ENCODE measurements at regions not wholly inside any gene's neighbourhood (a gene's known extent, or its start where the extent isn't known, plus 50 kb on each side); places are given as distances from the start of the nearest gene placed in this dataset.
"Not testable (repeated sequence)": the region's sequence is repeated elsewhere in the genome, so short reads cannot be mapped to it uniquely, and the experiment has no call there.

DNA sequence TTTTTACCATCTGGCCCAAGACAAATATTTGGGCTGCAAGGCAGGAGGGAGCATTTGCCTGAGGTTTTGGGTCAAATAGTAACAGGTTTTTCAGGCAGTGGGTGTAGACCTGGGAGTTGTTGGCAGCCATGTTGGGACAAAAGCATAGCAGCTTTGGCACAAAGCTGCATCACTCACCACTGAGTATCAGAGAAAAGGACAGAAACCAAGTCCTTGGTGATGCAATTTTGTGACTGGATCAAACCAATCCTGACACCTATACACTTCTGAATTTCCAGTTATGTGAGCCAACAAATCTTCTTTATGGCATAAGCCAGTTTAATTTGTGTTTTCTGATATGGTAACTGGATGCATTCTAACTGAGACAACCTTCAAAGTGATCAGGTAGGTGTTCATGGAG is 144.8 kb upstream of the KRR1 start:
- no peaks in the 10 kb centered on the region for H3K36me3 Mint-ChIP-seq
- peaks cover 0 to 18% of the 10 kb centered on the region in 2 donors for H3K4me1 Mint-ChIP-seq
- H3K27ac Mint-ChIP-seq = no peak overlapping the region
- no peak overlapping the region for H3K4me3 Mint-ChIP-seq
- DNase-seq = no peak
- peaks cover 0 to 2% (median 0%) of the 10 kb centered on the region in 3 donors for H3K27me3 Mint-ChIP-seq (ENCODE audit: low read depth in 3 of 3)
- H3K9me3 Mint-ChIP-seq = no peaks in the 10 kb centered on the region

DNA sequence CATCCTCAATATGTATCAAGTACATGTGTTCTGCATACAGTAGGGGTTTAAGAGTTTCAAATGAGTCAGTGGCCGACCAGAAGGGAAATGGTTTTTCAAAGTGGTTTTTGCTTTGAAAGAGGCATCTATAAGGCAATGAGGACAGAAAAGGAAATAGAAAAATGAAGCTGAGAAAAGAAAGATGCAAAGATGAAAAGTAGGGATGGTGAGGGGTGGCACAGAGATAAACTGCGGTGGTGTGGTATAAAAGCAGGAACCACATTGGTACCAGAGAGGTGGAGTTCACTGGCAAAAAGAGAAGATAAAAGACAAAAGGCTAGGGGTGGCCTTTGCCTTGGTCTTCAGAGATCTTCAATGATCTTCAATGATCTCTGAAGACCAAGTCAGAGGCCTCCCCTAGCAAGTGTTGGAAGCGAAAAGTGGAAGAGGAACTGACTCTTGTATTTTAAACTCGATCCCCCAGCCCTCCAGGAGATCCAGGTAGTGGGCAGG is 144.0 kb upstream of the KRR1 start:
- Mint-ChIP-seq H3K27me3 (ENCODE audit: low read depth in 3 of 3) (peaks cover 0 to 2% (median 0%) of the 10 kb centered on the region in 3 donors), H3K27ac (peak overlapping the region in 5 of 6 donors; percentile 0 to 74 (median 7)), H3K4me3 (no peak overlapping the region), H3K4me1 (peaks cover 0 to 18% of the 10 kb centered on the region in 2 donors), H3K36me3 (no peaks in the 10 kb centered on the region), H3K9me3 (no peaks in the 10 kb centered on the region)
- no peak for DNase-seq

DNA sequence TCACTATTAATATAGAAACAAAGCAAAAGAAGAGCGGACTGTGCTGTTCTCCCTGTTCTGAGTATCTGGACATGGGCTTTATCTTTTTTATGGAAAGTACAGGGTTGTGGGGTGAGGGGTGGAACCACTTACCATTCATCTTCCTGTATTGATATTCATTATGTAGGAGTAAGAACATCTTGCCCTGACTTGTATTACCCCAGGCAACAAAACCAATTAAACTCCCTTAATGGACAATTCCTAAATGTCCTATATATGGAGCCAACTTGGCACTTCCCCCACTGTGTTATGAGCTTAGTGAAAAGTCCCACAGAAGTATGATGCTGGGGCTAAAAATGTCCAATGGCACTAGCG is 139.9 kb upstream of the KRR1 start:
- H3K9me3 Mint-ChIP-seq = no peaks in the 10 kb centered on the region
- peaks cover 0 to 2% (median 2%) of the 10 kb centered on the region in 3 donors for H3K27me3 Mint-ChIP-seq (ENCODE audit: low read depth in 3 of 3)
- no peak for DNase-seq
- H3K36me3 Mint-ChIP-seq = no peaks in the 10 kb centered on the region
- H3K4me3 Mint-ChIP-seq = no peak overlapping the region
- peaks cover 0 to 18% of the 10 kb centered on the region in 2 donors for H3K4me1 Mint-ChIP-seq
- no peak overlapping the region for H3K27ac Mint-ChIP-seq

DNA sequence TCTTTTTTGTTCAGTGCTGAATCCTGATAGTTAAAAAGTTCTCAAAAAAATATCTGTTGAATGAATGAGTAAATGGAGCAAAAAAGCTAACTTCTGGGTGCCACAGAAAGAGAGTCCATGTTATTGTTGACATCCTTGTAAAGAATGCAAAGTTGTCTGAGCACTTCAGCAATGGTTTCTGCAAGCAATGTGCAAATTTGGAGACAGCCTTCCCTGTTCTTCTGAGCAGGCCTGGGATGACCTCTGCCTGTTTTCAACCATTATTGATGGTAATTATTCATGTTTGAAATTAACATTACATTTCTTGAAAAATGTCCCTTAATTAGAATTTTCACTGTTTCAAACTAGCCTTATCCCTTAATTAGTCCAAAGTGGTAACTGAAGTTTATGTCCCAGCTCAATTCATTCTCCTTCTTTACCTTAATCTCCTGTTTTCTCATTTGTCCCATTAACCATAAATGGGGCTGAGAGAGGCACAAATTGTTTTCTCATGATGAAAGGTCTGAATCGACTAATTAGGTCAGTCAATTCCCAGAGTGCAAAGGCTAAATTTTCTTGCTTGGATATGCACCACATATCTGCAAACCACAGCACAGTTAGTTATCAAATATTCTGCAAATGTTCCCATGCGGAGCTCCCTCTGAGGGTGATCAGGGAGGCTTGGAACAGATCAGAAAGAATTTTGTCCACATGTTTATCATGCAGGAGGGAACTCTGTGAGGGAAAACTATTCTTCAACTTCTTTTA is 139.4 kb upstream of the KRR1 start:
- H3K36me3 Mint-ChIP-seq = no peaks in the 10 kb centered on the region

DNA sequence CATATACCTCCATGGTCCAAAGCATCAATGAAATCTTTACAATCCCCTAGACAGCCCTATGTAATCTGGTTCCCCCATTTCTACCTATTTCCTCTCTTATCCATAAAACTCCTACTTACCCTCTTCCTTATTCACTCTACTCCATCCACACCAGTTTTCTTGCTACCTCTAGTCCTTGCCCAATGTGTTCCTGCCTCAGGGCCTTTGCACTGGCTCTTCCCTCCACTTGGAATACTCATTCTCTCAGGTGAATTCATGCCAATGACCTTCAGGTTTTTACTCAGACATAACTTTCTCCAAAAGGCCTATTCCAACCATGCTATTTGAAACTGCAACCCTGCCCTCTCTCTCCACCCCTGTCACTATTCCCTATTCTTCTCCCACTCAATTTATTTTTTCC is 138.7 kb upstream of the KRR1 start:
- H3K9me3 Mint-ChIP-seq = no peaks in the 10 kb centered on the region
- H3K36me3 Mint-ChIP-seq = no peaks in the 10 kb centered on the region
- H3K27me3 Mint-ChIP-seq (ENCODE audit: low read depth in 3 of 3) = peaks cover 0 to 2% (median 2%) of the 10 kb centered on the region in 3 donors
- H3K4me1 Mint-ChIP-seq = peaks cover 0 to 10% of the 10 kb centered on the region in 2 donors
- H3K27ac Mint-ChIP-seq = no peak overlapping the region
- DNase-seq = no peak
- no peak overlapping the region for H3K4me3 Mint-ChIP-seq

More for the DNA sequence above, 139.4 kb upstream of the KRR1 start:
- Mint-ChIP-seq H3K4me3 (no peak overlapping the region), H3K4me1 (peaks cover 0 to 17% of the 10 kb centered on the region in 2 donors), H3K27ac (no peak overlapping the region), H3K9me3 (no peaks in the 10 kb centered on the region), H3K27me3 (ENCODE audit: low read depth in 3 of 3) (peaks cover 0 to 2% (median 2%) of the 10 kb centered on the region in 3 donors)
- DNase-seq = no peak

DNA sequence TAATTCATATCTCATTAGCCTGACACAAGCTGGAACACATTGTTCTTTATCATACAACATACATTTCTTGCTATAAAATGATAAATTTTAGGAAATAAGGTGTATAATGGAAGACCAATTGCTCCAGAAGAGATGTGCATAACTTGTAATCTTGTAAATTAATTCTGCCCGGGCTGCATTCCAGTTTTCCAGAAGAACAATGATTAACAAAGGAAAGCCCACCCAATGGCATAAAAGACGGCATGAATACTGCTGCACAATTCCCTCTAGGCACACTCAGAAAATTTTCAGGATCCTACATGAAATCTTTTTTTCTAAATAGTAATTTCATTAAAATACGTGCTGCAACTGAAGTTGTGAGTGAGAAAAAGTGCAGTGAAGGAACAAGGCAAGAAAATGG is 137.4 kb upstream of the KRR1 start:
- Mint-ChIP-seq H3K4me1 (no peaks in the 10 kb centered on the region), H3K27me3 (ENCODE audit: low read depth in 3 of 3) (peaks cover 0 to 2% (median 2%) of the 10 kb centered on the region in 3 donors), H3K27ac (no peak overlapping the region), H3K36me3 (no peaks in the 10 kb centered on the region), H3K9me3 (no peaks in the 10 kb centered on the region), H3K4me3 (no peak overlapping the region)
- DNase-seq = no peak

DNA sequence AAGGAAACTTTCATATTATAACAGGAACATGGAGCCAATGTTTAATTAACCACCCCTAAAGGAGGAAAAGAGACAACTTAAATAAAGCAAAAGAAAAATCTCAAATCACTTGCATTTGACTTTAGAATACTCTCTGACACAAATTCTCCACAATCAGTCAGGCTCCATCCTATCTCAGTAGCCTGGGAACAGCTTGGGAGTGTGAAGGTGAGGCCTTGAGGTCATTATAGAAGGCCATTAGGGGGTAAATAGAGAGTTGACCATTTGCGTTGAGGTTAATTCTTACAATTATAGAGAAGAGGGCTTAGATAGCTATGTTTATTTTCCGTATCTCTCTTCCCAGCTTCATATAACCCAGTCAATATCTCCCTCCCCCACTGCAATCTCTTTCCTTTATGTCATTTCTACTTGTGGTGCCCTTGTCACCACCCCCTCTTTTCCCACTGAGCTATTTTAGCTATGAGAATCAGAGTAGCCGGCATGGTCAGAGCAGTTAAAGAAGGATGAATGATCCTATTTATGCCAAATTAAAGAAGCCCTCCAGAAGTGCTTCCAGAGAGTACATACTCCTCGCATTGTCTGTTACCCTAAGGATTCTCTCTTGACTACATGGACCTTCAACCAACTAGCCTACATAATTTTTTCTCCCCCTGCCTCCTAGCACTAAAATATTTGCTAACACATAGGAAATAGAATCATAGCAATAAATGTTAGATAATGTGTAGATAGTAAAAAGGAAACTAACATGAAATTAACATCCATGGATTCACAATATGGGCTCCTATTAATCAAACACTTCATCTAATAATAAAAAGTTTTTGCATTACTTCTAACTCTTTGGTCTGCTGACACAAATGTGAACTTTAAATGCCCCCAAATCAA is 135.2 kb upstream of the KRR1 start:
- peaks cover 0 to 2% (median 0%) of the 10 kb centered on the region in 3 donors for H3K27me3 Mint-ChIP-seq (ENCODE audit: low read depth in 3 of 3)
- H3K9me3 Mint-ChIP-seq = no peaks in the 10 kb centered on the region
- no peaks in the 10 kb centered on the region for H3K36me3 Mint-ChIP-seq
- no peak overlapping the region for H3K4me3 Mint-ChIP-seq
- peaks cover under 1 to 2% of the 10 kb centered on the region in 2 donors for H3K4me1 Mint-ChIP-seq
- DNase-seq = no peak
- no peak overlapping the region for H3K27ac Mint-ChIP-seq

DNA sequence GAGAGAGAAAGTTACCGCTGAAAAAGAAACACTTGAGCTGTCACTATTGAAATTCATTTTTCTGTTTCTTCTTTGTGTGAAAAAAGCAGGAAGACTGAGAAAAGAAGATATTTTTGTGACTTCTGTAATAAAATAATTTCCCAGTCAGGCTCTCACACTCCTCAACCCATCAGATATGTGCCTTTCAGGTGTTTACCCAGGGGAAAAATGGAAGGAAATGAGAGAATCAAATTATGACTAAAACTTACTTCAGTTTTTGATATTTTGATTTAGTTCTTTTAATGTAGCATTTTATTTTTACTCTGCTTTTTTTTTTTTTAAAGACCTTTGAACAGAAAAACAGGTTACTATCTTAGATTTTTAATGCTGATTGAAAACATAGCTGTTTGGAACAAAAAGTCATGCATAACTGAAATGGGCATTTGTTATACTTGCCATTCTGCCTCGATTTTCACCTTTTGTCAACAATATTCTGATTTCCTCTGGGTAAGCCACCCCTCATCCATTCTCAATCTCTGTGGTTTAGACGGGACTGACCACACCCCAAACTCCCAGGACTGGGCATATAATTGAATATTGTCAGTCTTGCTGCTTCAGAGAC is 133.2 kb upstream of the KRR1 start:
- Mint-ChIP-seq H3K27ac (no peak overlapping the region), H3K4me1 (peaks cover 11 to 15% of the 10 kb centered on the region in 2 donors), H3K27me3 (ENCODE audit: low read depth in 3 of 3) (peaks cover 0 to 2% (median 0%) of the 10 kb centered on the region in 3 donors), H3K9me3 (no peaks in the 10 kb centered on the region), H3K4me3 (no peak overlapping the region), H3K36me3 (no peaks in the 10 kb centered on the region)
- no peak for DNase-seq

DNA sequence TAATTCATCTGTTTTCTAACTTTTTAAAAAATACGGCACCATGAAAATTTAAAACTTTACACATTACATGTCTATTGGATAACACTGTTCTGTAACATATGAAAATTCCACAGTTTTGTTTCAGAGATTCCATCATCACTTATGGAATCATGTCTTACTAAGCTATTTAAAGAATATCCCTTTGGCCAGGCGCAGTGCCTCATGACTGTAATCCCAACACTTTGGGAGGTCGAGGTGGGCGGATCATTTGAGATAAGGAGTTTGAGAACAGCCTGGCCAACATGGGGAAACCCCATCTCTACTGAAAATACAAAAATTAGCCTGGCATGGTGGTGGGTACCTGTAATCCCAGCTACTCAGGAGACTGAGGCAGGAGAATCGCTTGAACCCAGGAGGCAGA is 131.7 kb upstream of the KRR1 start:
- peaks cover 11 to 15% of the 10 kb centered on the region in 2 donors for H3K4me1 Mint-ChIP-seq
- not testable (repeated sequence) for H3K27ac Mint-ChIP-seq; H3K27me3 Mint-ChIP-seq (ENCODE audit: low read depth in 3 of 3); H3K9me3 Mint-ChIP-seq; H3K4me3 Mint-ChIP-seq; H3K36me3 Mint-ChIP-seq; DNase-seq

DNA sequence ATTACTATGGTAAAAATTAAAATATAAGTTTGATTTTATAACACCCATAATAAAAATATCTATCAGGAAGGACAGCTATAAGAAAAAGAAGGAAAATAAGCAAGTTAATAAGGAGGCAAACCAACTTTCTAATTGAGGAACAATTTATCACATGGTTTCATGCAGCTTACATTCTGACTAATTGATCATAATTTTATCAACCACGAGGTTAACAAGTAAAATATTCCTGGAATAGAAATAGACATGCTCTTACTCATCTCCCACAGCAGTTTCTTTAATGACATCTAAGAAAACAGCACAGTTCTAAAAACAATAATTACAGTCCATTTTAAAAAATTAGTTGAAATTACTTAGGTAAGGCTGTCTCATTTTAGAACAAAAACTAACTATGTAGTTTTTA is 130.8 kb upstream of the KRR1 start:
- no peak overlapping the region for H3K27ac Mint-ChIP-seq

DNA sequence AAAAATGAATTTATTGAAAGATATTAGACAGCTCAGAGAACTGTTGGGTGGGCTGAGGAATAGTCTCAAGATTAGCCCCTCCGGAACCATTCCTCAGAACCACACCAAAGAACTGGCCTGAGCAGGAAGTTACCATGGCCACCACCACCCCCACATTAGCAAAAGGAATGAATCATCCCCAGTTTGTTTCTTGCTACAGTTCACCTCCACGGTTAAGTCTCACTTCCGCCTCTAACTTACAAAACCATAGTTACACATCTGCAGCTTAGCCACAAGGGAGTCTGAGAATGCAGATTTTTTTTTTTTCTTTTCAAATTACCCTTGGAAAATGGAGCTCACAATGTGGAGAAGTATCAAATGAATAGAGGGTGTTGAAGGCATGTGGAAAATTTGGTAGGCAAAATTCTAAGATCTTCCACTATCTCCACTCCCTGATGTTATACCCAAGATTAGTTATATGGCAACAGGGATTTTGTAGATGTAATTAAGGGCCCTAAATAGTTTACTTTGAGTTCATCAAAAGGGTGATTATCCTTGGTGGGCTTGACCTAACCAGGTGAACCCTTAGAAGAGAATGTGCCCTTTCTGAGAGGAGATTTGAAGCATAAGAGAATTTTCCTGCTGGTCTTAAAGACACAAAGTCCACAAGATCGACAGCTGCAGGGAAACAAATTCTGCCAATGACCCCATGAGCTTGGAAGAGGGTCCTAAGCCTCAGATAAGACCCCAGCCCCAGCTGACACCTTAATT is 129.8 kb upstream of the KRR1 start:
- peak overlapping the region; percentile 25 to 84 (median 54) for H3K27ac Mint-ChIP-seq
- peaks cover 0 to 1% (median 0%) of the 10 kb centered on the region in 3 donors for H3K27me3 Mint-ChIP-seq (ENCODE audit: low read depth in 3 of 3)
- H3K9me3 Mint-ChIP-seq = no peaks in the 10 kb centered on the region
- no peaks in the 10 kb centered on the region for H3K36me3 Mint-ChIP-seq
- DNase-seq = peak; percentile 42 to 56 (median 47)
- H3K4me3 Mint-ChIP-seq = peak overlapping the region in 4 of 5 donors; percentile 44 to 52 (median 48)
- H3K4me1 Mint-ChIP-seq = peaks cover 11 to 21% of the 10 kb centered on the region in 2 donors

More for the DNA sequence above, 130.8 kb upstream of the KRR1 start:
- Mint-ChIP-seq H3K27me3 (ENCODE audit: low read depth in 3 of 3) (no peaks in the 10 kb centered on the region), H3K36me3 (no peaks in the 10 kb centered on the region), H3K4me3 (no peak overlapping the region), H3K4me1 (peaks cover 11 to 15% of the 10 kb centered on the region in 2 donors), H3K9me3 (no peaks in the 10 kb centered on the region)
- no peak for DNase-seq

DNA sequence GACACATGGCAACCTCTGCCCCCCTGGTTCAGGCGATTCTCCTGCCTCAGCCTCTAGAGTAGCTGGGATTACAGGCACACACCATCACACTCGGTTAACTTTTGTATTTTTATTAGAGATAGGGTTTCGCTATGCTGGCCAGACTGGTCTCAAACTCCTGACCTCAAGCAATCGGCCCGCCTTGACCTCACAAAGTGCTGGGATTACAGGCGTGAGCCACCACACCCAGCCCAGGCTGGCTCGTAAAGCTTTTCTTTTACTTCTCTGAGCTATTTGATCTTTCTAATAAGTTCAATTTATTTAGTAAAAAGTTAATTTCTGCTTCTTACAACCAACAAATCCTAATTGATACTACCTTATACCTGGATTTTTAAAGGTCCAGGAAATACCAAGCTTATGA is 127.4 kb upstream of the KRR1 start:
- DNase-seq = no peak
- Mint-ChIP-seq H3K9me3 (peaks cover 0 to 4% (median 0%) of the 10 kb centered on the region in 6 donors), H3K27me3 (ENCODE audit: low read depth in 3 of 3) (peaks cover 0 to 2% (median 0%) of the 10 kb centered on the region in 3 donors), H3K4me1 (peaks cover 17 to 42% of the 10 kb centered on the region in 2 donors), H3K27ac (no peak overlapping the region), H3K4me3 (no peak overlapping the region), H3K36me3 (no peaks in the 10 kb centered on the region)

DNA sequence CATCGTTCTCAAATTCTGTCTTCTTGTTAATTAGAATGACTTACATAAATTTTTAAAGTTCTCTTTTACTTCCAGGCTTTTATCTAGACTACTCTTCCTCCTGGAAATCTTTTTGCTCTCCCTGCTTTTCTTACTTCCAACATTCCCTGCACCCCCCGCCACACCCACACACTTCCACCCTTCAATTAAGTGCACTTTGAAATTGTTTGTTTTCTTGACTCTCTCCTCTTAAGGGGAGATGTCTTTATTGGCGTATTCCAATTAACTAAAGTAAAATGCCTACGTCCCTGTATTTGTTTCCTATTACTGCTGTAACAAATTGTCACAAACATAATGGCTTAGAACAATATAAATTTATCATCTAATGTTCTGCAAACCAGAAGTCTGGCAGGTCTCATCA is 125.2 kb upstream of the KRR1 start:
- peak overlapping the region in 1 of 5 donors; percentile 78 for H3K4me3 Mint-ChIP-seq
- no peak overlapping the region for H3K27ac Mint-ChIP-seq
- peaks cover 0 to 2% (median 0%) of the 10 kb centered on the region in 3 donors for H3K27me3 Mint-ChIP-seq (ENCODE audit: low read depth in 3 of 3)
- peaks cover 17 to 41% of the 10 kb centered on the region in 2 donors for H3K4me1 Mint-ChIP-seq
- no peaks in the 10 kb centered on the region for H3K36me3 Mint-ChIP-seq
- H3K9me3 Mint-ChIP-seq = peaks cover 0 to 4% (median 0%) of the 10 kb centered on the region in 6 donors
- DNase-seq = no peak

Data from immature natural killer cell (primary cell).